NCI-H2196 treated with DMSO at 0.1 percent for 48 hours (cell line): ENCODE measurements at regions not wholly inside any gene's neighbourhood (a gene's known extent, or its start where the extent isn't known, plus 50 kb on each side); places are given as distances from the start of the nearest gene placed in this dataset.

Source experiments
- DNase-seq: peaks from one replicate; lab custom pipeline; 2025; ENCODE audit not compliant: unreplicated experiment; lab: John Stamatoyannopoulos, UW

- no peak for DNase-seq
Measured at GRCh38 chr14:65243766-65244442, 141.6 kb upstream of the MAX start.

GRCh38 chr14:65249471-65250161 is 147.3 kb upstream of the MAX start:
- no peak for DNase-seq

GRCh38 chr14:65250162-65250495 is 147.8 kb upstream of the MAX start:
- DNase-seq = no peak

- no peak for DNase-seq
Measured at GRCh38 chr14:65251213-65251612, 148.9 kb upstream of the MAX start.

GRCh38 chr14:65252482-65253255 is 150.4 kb upstream of the MAX start:
- DNase-seq = no peak

- no peak for DNase-seq
Measured at GRCh38 chr14:65255029-65255545, 152.8 kb upstream of the MAX start.

DNA sequence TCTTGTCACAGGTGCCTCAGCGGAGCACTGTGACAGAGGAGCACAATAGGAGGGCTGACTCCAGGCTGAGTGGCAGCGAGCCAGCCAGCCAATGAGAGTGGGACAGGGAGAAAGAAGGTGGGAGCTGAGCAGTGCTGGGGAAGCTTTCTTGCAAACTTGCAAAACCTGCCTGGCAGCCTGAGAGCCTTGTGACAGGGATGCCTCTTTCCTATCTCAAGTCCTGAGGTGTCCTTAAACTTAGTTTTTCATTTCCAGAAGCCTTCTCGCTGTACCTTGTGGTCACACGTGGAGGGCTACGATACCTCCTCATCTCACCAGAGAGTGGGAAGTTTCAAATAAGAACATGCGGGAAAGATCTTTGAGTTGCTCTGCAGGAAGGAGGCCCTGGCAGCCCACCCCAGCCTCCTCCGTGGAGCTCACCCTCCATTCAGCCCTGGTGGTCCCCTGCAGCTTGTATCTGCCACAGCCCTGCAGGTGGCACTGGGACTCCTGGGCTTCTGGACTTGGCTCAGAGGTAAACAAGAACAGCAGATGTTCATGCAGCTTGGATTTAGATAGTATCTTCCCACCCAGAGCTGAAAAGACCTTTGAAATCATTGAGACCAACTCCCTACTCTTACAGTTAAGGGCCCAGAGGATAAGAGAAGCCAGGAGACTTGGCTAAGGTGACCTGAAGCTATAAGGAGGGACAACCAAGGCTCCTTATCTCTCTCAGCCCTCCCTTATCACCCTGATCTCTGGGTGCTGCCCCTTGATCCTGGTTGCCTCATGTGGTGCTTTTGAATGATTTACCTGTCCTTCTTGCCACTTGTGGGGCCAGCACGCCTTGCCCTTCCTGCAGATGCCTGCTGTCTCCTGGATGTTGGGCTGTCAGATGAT is 153.5 kb upstream of the MAX start:
- DNase-seq = no peak

DNA sequence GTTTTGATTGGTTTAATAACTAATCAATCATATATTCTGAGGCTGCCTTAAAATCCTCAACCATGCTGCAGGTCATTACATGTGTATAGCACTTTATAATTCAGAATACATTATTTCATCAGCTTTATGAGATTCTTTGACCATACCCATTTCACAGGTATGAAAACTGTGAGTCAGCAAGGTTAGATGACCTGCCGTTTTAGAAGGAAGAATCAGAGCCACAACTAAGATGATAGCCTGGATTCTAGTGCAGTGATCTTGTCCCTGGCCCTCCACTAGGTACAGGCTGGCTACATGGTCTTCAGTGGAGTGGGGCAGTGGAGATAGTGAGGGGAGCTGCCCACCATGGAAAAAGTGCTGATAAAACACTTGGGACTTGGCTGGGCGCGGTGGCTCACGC is 154.4 kb upstream of the MAX start:
- no peak for DNase-seq

GRCh38 chr14:65257425-65257824 is 155.1 kb upstream of the FUT8 start:
- DNase-seq = no peak

GRCh38 chr14:65258391-65258790 is 154.1 kb upstream of the FUT8 start:
- DNase-seq = no peak

DNA sequence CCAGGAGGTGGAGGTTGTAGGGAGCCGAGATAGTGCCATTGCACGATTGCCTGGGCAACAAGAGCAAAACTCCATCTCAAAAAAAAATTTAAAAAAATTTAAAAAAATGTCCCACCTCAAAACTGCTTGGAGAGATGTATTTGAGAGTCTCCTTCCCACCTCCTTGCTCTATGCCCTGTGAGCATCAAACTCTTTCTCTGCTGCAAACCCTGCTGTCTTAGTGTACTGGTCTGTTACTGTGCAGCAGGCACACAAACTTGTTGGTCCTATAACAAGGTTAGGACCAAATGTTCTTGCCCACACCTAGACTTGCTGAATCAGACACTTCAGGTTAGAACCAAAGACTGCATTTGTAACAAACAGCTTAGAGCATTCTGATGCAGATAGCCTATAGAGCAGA is 153.5 kb upstream of the FUT8 start:
- DNase-seq = no peak

- no peak for DNase-seq
Measured at GRCh38 chr14:65260786-65261185, 151.7 kb upstream of the FUT8 start.

GRCh38 chr14:65261425-65261920 is 151.1 kb upstream of the FUT8 start:
- DNase-seq = no peak

DNA sequence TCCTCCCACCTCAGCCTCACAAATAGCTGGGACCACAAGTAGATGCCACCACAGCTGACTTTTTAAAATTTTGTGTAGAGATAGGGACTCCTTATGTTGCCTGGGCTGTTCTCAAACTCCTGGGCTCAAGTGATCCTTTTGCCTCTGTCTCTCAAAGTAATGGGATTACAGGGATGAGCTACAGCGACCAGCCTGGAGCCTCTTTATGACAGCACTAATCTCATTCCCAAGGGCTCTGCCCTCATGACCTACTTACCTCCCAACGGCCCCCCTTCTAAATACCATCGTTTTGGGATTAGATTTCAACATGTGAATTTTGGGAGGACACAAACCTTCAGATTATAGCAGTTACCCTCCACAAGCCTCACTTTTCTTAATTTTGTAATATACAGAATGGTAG is 150.6 kb upstream of the FUT8 start:
- DNase-seq = no peak

DNA sequence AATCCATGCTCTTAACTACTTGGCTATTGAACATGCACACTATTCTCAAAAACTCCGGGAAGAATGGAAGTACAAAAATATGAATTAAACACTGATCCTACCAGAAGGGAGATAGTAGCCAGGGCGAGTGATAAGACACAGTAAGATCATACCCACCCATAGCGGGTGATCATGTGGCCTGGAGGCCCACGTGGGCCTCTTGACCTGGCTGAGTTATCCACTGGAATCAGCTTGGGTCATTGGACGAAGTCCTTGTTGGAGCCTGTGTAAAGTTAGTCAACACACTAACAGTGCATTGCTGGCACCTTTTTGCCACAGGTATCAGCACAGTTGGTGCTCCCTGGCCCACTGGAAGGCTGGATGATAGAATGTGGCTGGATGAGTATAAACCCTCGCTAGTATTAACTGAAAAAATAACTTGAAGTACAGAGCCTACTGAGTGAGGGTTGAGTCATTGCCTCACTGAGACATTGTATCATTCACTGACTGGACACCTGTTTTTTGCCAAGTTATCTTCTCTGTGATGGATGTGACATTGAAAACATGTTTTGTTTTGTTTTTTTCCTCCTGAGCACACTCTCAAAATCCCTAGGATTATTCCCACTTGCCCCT is 149.2 kb upstream of the FUT8 start:
- DNase-seq = no peak

DNA sequence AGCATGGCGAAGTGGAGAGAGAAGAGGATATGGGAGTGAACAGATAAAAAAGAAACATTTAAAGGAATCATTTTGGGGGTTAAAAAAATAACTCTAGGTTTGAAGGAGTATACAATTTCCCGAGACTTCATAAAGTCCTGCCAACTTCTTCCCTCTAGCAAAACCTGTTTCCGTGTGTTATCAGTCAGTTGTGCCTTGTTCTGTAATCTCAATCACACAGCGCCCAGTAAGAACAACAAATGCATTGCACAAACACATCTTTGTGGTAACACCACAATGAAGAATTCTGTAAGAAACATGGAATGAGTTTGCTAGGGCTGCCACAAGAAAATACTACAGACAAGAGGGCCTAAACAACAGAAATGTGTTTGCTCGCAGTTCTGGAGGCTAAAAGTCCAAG is 144.7 kb upstream of the FUT8 start:
- no peak for DNase-seq

DNA sequence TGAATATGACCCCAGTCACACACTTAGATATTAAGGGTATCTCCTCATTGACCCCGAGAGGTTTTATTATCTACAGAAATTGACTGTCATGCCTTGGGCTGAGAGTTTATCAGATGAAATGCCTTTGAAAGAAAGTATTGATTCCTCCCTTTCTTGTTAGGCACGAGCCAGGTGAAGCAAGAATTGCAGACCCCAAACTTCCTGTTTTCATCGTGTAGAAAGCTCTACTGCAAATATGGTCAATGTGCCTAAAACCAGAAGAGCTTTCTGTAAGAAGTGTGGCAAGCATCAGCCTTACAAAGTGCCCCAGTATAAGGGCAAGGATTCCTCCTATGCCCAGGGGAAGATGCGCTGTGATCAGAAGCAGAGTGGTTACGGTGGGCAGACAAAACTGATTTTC is 143.9 kb upstream of the FUT8 start:
- DNase-seq = no peak

DNA sequence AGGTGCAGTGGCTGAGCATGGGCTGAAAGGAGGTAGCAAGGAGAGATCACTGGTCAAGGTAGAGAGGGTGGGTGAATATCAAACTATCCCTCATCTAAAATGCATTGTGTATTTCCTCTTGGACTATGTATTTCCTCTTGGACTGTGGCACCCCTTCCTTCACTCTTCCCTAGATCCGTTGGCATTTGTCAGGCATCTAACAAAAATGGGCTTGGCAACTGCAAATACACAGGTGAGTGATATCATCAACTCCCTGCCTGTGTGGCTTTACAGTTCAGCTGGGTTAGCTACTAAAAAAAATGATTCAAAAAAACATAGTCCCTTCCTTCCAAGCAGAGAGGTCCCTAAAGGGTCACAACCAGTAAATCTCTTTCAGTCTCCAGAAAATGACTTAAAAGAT is 142.8 kb upstream of the FUT8 start:
- DNase-seq = no peak

GRCh38 chr14:65277027-65277426 is 135.5 kb upstream of the FUT8 start:
- no peak for DNase-seq

- no peak for DNase-seq
Measured at GRCh38 chr14:65277580-65278270, 134.8 kb upstream of the FUT8 start.
